Large intestine (tissue), 3 donors: ENCODE measurements at regions not wholly inside any gene's neighbourhood (a gene's known extent, or its start where the extent isn't known, plus 50 kb on each side); places are given as distances from the start of the nearest gene placed in this dataset.
"Not testable (repeated sequence)": the region's sequence is repeated elsewhere in the genome, so short reads cannot be mapped to it uniquely, and the experiment has no call there.

Source experiments
- DNase-seq, 2 donors: peaks; one replicate each; pipeline versions ENCODE4 v3.0.0 to v3.0.0-alpha.2; 2013
- H3K27ac ChIP-seq: one replicate; pipeline ENCODE4 v1.5.1; 2013; ENCODE audit warnings: low read length
- H3K27me3 ChIP-seq: 2 replicates; pipeline ENCODE4 v1.6.1; 2013; ENCODE audit warnings: low read length; ENCODE audit not compliant: control insufficient read depth, insufficient read depth
- H3K36me3 ChIP-seq: 2 replicates; pipeline ENCODE4 v1.6.1; 2013; ENCODE audit warnings: low read length; ENCODE audit not compliant: control insufficient read depth, insufficient read depth
- H3K4me1 ChIP-seq: one replicate; pipeline ENCODE4 v1.6.1; 2013; ENCODE audit warnings: low read length; ENCODE audit not compliant: control insufficient read depth, insufficient read depth
- H3K4me3 ChIP-seq: one replicate; pipeline ENCODE4 v1.5.1; 2013; ENCODE audit warnings: low read length
- H3K9me3 ChIP-seq: one replicate; pipeline ENCODE4 v1.6.1; 2013; ENCODE audit warnings: mild to moderate bottlenecking, low read depth, low read length, moderate library complexity; ENCODE audit not compliant: control insufficient read depth
- WGBS: methylation state at CpG from one replicate; pipeline ENCODE4 v1.1.5; 2013; ENCODE audit warnings: low lambda C conversion rate; ENCODE audit not compliant: insufficient coverage; 5-methylcytosine and 5-hydroxymethylcytosine counted together

- not testable (repeated sequence) for H3K27ac ChIP-seq, H3K36me3 ChIP-seq, H3K4me1 ChIP-seq, H3K4me3 ChIP-seq, H3K9me3 ChIP-seq, DNase-seq, H3K27me3 ChIP-seq
- WGBS = no CpG with 5 or more reads among the region's 6 CpGs
These were observed 154.4 kb upstream of the TSPY2 start for GRCh38 chrY:6091599-6091998.

- DNase-seq = peak in 1 of 2 donors; percentile 1
- not testable (repeated sequence) for H3K27me3 ChIP-seq, H3K27ac ChIP-seq, H3K9me3 ChIP-seq, H3K36me3 ChIP-seq, H3K4me1 ChIP-seq, H3K4me3 ChIP-seq
- WGBS = no CpG with 5 or more reads among the region's 2 CpGs
These were observed 115.1 kb upstream of the TSPY2 start for GRCh38 chrY:6130689-6131619.

- H3K4me1 ChIP-seq, H3K4me3 ChIP-seq, H3K36me3 ChIP-seq, H3K27me3 ChIP-seq, H3K27ac ChIP-seq, H3K9me3 ChIP-seq: not testable (repeated sequence)
- DNase-seq = peak in 1 of 2 donors; percentile 0
- WGBS = no CpG with 5 or more reads among the region's 1 CpG
These were observed 109.9 kb upstream of the TSPY2 start for GRCh38 chrY:6136149-6136548.
